T-helper 17 cell (primary cell): ENCODE measurements at regions not wholly inside any gene's neighbourhood (a gene's known extent, or its start where the extent isn't known, plus 50 kb on each side); places are given as distances from the start of the nearest gene placed in this dataset.

Source experiments
- ATAC-seq: fragments of 150-1000 bp; cut with Tn5 transposase; 2 replicates; pipeline ENCODE4 v1.10.0; 2021; ENCODE audit warnings: mild to moderate bottlenecking, moderate library complexity
- DNase-seq, 3 donors: peaks; one replicate each; pipeline versions ENCODE4 v3.0.0 to v3.0.0-alpha.2; 2020 to 2021
- H3K9me3 ChIP-seq: one replicate; pipeline ENCODE4 v1.7.0; 2013; ENCODE audit warnings: low read length, mild to moderate bottlenecking; ENCODE audit not compliant: control insufficient read depth, poor library complexity, severe bottlenecking
- H3K27ac Mint-ChIP-seq: one replicate; pipeline ENCODE4 v1.8.0; 2022; ENCODE audit warnings: mild to moderate bottlenecking, moderate library complexity, mixed read lengths
- H3K27me3 Mint-ChIP-seq: one replicate; pipeline ENCODE4 v1.8.0; 2022; ENCODE audit warnings: mixed read lengths
- H3K36me3 Mint-ChIP-seq: one replicate; pipeline ENCODE4 v1.8.0; 2022; ENCODE audit warnings: low read depth, mixed read lengths
- H3K4me1 Mint-ChIP-seq: one replicate; pipeline ENCODE4 v1.8.0; 2022; ENCODE audit warnings: mild to moderate bottlenecking, mixed read lengths
- H3K4me3 Mint-ChIP-seq: one replicate; pipeline ENCODE4 v1.8.0; 2022; ENCODE audit warnings: mild to moderate bottlenecking, moderate library complexity, mixed read lengths

DNA sequence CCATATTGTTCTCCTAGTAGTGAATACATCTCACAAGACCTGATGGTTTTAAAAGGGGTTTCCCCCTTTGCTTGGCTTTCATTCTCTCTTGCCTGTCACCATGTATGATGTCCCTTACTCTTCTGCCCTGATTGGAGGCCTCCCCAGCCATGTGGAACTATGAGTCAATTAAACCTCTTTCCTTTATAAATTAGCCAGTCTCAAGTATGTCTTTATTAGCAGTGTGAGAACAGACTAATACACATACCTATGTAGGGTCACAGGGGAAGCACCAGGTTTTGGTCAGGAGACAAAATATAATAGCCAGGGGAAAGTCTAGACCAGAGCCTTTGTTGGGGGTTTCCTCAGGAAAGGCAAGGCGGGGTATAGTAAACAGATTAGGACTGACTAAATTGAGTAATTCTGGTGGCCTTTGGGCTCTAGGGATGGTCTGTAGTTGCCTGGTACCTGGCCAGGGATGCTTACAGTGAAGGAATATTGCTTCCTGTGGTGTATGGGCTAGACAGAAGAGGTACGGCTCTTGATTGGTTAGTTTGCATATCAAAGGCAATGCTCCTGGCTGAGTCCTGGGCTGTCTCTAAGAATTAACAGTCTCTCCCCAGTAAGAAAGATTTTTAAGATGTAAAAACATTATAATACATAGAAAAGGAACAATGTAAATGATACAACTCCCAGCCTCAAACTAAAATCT lies 254.5 kb downstream of the ELAVL2 start:
- H3K27ac Mint-ChIP-seq, result no peak overlapping the region
- H3K9me3 ChIP-seq, result no peaks in the 10 kb centered on the region
- no peaks in the 10 kb centered on the region for H3K36me3 Mint-ChIP-seq
- H3K4me1 Mint-ChIP-seq, result no peaks in the 10 kb centered on the region
- H3K4me3 Mint-ChIP-seq, result no peak overlapping the region
- DNase-seq (no peak), ATAC-seq (no peak)
- H3K27me3 Mint-ChIP-seq, result no peaks in the 10 kb centered on the region

- H3K36me3 Mint-ChIP-seq, result no peaks in the 10 kb centered on the region
- H3K4me3 Mint-ChIP-seq, result no peak overlapping the region
- no peak for DNase-seq
- H3K27ac Mint-ChIP-seq, result no peak overlapping the region
- no peaks in the 10 kb centered on the region for H3K9me3 ChIP-seq
- H3K27me3 Mint-ChIP-seq, result no peaks in the 10 kb centered on the region
- no peaks in the 10 kb centered on the region for H3K4me1 Mint-ChIP-seq
- ATAC-seq, result no peak
These were observed 252.2 kb downstream of the ELAVL2 start for GRCh38 chr9:23573800-23574199.

GRCh38 chr9:23577611-23578010 lies 248.4 kb downstream of the ELAVL2 start:
- H3K27me3 Mint-ChIP-seq, result no peaks in the 10 kb centered on the region
- no peak for DNase-seq
- H3K27ac Mint-ChIP-seq, result no peak overlapping the region
- no peak for ATAC-seq
- H3K4me3 Mint-ChIP-seq, result no peak overlapping the region
- no peaks in the 10 kb centered on the region for H3K36me3 Mint-ChIP-seq
- no peaks in the 10 kb centered on the region for H3K9me3 ChIP-seq
- no peaks in the 10 kb centered on the region for H3K4me1 Mint-ChIP-seq

DNA sequence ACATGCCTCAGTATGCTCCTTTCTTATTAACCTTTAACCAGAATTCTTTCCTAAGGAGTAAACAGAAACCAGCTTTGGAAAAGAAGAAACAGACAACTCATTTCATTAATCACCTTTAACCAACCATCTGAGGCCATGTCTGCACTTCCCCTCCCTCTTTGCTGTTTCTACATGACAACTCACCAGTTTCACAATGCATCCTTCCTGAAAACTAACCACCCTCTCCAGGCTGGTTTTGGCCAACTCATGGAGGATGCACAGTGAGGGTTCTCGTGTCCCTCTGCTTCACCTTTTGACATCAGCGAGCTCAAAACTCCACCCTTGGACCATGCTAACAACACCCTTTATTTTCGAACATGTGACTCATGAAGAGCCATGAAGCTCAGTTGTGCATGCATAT lies 244.1 kb downstream of the ELAVL2 start:
- Mint-ChIP-seq H3K27ac (no peak overlapping the region), H3K27me3 (no peaks in the 10 kb centered on the region), H3K36me3 (no peaks in the 10 kb centered on the region), H3K4me3 (no peak overlapping the region), H3K4me1 (no peaks in the 10 kb centered on the region)
- ATAC-seq (no peak), DNase-seq (no peak)
- H3K9me3 ChIP-seq, result no peaks in the 10 kb centered on the region

GRCh38 chr9:23582836-23583235 lies 243.2 kb downstream of the ELAVL2 start:
- Mint-ChIP-seq H3K36me3 (no peaks in the 10 kb centered on the region), H3K4me3 (no peak overlapping the region)
- no peak for ATAC-seq

DNA sequence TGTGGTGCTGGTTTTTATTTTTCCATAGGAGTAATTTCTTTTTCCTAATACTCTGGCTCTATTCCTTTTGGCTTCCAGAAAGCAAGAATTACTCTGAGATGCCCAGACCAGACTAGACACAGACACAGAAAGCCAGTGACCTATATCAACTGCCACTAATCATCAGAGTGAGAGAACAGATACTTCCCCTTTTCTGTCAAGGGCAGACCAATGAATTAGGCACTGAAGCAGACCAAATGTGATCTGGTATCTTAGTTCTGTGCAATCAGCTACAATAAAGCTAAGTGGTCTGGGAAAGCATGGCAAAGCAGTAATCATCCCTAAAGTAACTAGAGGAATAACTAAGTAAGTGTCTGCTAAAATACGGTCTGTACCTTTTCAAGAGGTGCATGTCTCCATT lies 239.1 kb downstream of the ELAVL2 start:
- no peaks in the 10 kb centered on the region for H3K36me3 Mint-ChIP-seq
- H3K9me3 ChIP-seq, result no peaks in the 10 kb centered on the region
- no peak for ATAC-seq
- H3K27me3 Mint-ChIP-seq, result no peaks in the 10 kb centered on the region
- peaks cover 6% of the 10 kb centered on the region for H3K4me1 Mint-ChIP-seq
- H3K4me3 Mint-ChIP-seq, result no peak overlapping the region
- H3K27ac Mint-ChIP-seq, result no peak overlapping the region
- no peak for DNase-seq

More at GRCh38 chr9:23582836-23583235, 243.2 kb downstream of the ELAVL2 start:
- DNase-seq, result no peak
- H3K9me3 ChIP-seq, result no peaks in the 10 kb centered on the region
- H3K4me1 Mint-ChIP-seq, result no peaks in the 10 kb centered on the region
- no peak overlapping the region for H3K27ac Mint-ChIP-seq
- H3K27me3 Mint-ChIP-seq, result no peaks in the 10 kb centered on the region

DNA sequence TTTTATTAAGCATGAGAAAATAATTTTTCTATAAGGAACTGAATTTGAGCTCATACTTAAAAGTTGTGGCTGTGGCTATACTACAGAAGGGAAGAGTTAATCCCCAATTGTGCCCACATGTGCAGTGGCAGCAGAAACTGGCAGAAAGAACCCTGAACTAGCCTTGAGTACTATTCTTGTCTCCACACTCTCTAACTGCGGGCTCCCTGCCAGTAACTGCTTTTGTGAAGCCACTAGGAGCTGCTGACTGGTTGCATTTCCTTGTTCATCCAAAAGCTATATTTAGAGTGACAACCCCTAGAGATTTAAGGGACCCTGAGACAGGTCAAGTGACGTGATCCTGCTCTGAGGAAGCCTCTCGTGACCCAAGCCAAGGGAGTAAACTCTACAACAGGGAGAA lies 238.6 kb downstream of the ELAVL2 start:
- ATAC-seq, result no peak
- no peak overlapping the region for H3K27ac Mint-ChIP-seq
- H3K4me3 Mint-ChIP-seq, result no peak overlapping the region
- no peaks in the 10 kb centered on the region for H3K36me3 Mint-ChIP-seq
- H3K27me3 Mint-ChIP-seq, result no peaks in the 10 kb centered on the region
- no peaks in the 10 kb centered on the region for H3K9me3 ChIP-seq
- DNase-seq, result no peak
- H3K4me1 Mint-ChIP-seq, result peaks cover 6% of the 10 kb centered on the region

DNA sequence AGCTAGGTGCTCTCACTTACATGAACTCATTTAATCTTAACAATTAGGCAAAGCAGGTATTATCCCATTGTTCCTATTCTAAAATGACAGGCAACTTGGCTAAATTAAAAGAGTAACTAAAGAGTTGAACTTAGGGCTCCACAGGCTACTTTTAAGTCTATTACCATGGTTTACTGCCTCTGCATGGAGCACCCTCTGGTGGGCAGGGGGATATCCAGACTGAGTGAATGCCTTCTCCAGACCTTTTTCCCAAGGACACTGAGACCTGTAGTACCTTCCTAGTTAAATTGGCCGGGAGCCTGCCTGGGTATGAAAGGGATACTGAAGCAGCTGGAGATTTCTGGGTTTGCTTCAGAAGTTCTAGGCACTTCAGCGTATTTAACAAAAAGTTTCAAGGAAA lies 238.1 kb downstream of the ELAVL2 start:
- Mint-ChIP-seq H3K27ac (no peak overlapping the region), H3K4me3 (no peak overlapping the region), H3K27me3 (no peaks in the 10 kb centered on the region), H3K4me1 (peaks cover 6% of the 10 kb centered on the region), H3K36me3 (no peaks in the 10 kb centered on the region)
- H3K9me3 ChIP-seq, result no peaks in the 10 kb centered on the region
- ATAC-seq (no peak), DNase-seq (no peak)

- ATAC-seq, result peak; percentile 27
- Mint-ChIP-seq H3K4me3 (peak overlapping the region; percentile 39), H3K4me1 (peaks cover 6% of the 10 kb centered on the region), H3K27ac (no peak overlapping the region), H3K36me3 (no peaks in the 10 kb centered on the region), H3K27me3 (no peaks in the 10 kb centered on the region)
- H3K9me3 ChIP-seq, result no peaks in the 10 kb centered on the region
- DNase-seq, result no peak
These were observed 235.6 kb downstream of the ELAVL2 start for GRCh38 chr9:23590276-23591000.

DNA sequence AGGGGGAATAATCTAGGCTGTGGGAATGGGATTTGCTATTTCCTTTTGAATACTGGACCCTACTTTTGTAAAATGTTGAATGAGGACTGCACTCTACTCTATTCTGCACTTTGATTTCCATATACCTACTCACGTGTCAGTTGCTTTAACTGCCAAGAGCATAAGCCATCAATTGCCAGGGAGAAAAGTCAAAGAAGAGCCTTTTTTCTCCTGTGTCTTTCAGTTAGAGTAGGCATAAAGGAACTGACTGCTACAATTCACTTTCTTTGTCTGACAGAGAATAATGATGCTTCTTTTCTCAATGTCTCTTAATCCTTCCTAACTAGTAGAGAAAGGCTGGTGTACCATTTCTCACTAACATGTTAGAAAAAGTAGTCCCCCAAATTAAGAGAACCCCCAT lies 231.6 kb downstream of the ELAVL2 start:
- Mint-ChIP-seq H3K27me3 (no peaks in the 10 kb centered on the region), H3K4me3 (no peak overlapping the region), H3K27ac (no peak overlapping the region), H3K36me3 (no peaks in the 10 kb centered on the region), H3K4me1 (peaks cover 6% of the 10 kb centered on the region)
- no peak for ATAC-seq
- no peaks in the 10 kb centered on the region for H3K9me3 ChIP-seq
- DNase-seq, result no peak

- no peaks in the 10 kb centered on the region for H3K4me1 Mint-ChIP-seq
- H3K9me3 ChIP-seq, result no peaks in the 10 kb centered on the region
- no peak overlapping the region for H3K4me3 Mint-ChIP-seq
- ATAC-seq (no peak), DNase-seq (no peak)
- no peaks in the 10 kb centered on the region for H3K36me3 Mint-ChIP-seq
- no peaks in the 10 kb centered on the region for H3K27me3 Mint-ChIP-seq
- H3K27ac Mint-ChIP-seq, result no peak overlapping the region
These were observed 229.0 kb downstream of the ELAVL2 start for GRCh38 chr9:23596913-23597634.

GRCh38 chr9:23598994-23599393 lies 227.0 kb downstream of the ELAVL2 start:
- H3K9me3 ChIP-seq, result no peaks in the 10 kb centered on the region
- Mint-ChIP-seq H3K27me3 (no peaks in the 10 kb centered on the region), H3K4me3 (no peak overlapping the region), H3K36me3 (no peaks in the 10 kb centered on the region), H3K4me1 (no peaks in the 10 kb centered on the region), H3K27ac (no peak overlapping the region)
- DNase-seq (no peak), ATAC-seq (no peak)

DNA sequence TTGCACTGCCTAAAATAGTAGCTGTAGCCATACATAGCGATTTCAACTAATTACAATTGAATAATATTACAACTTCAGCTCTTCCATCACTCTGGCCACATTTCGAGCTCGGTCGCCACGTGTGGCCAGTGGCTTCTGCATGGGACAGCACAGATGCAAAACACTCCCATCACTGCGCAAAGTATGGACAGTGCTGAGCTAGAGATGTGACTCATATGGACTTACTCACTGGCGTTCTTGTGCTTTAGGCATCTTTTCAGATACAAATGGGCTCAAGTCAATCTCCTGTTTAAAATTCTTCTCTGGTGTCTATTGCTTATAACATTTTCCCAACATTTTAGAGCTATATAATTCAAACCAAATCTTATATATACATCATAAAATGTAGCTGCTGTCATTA lies 222.7 kb downstream of the ELAVL2 start:
- Mint-ChIP-seq H3K27me3 (no peaks in the 10 kb centered on the region), H3K27ac (no peak overlapping the region), H3K36me3 (no peaks in the 10 kb centered on the region), H3K4me1 (no peaks in the 10 kb centered on the region), H3K4me3 (no peak overlapping the region)
- no peaks in the 10 kb centered on the region for H3K9me3 ChIP-seq
- ATAC-seq (no peak), DNase-seq (no peak)
